ENCODE measurements at regions not wholly inside any gene's neighbourhood (a gene's known extent, or its start where the extent isn't known, plus 50 kb on each side); places are given as distances from the start of the nearest gene placed in this dataset.

DNA sequence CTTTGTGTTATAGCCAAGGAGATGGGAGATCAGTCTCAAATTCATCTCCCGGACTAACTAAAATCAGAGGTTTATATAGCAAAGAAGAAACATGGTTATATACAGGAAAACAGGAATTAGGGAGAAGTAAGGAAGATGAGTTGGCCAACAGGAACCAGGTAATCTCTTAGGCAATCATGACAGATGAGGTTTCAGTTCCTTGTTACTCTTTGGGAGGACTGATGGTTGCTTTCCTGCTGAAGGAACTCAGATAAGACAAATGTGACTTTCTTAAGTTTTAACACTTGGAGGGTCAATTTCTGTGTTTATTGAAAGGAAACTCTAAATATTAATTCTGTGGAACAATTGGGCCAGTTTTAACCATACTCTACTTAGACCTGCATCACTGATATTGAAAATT, 1072.0 kb upstream of the CNTN5 start:
- Histone ChIP-seq H3K4me2 (ENCODE audit: low read length) (no peak overlapping the region), H3K36me3 (replicated peaks; ENCODE audit: low read depth, low read length) (no peaks in the 10 kb centered on the region), H4K20me1 (ENCODE audit: insufficient read depth, low read length) (no peaks in the 10 kb centered on the region), H3K79me2 (ENCODE audit: low read length) (no peaks in the 10 kb centered on the region), H3K9me3 (ENCODE audit: insufficient read depth, low read length) (no peaks in the 10 kb centered on the region), H3K4me1 (ENCODE audit: low read length) (no peaks in the 10 kb centered on the region), H3K27me3 (ENCODE audit: low read depth, low read length) (no peaks in the 10 kb centered on the region), H2AFZ (ENCODE audit: low read depth, low read length) (no peak overlapping the region), H3K9ac (ENCODE audit: low read length) (no peak overlapping the region), H3K4me3 (ENCODE audit: low read length) (no peak overlapping the region), H3K27ac (ENCODE audit: low read length) (no peak overlapping the region)
- TF ChIP-seq EZH2phosphoT487 (IDR thresholded peaks at IDR 0.05; ENCODE audit: low read depth): no peak
- TF ChIP-seq, protein P1, sequence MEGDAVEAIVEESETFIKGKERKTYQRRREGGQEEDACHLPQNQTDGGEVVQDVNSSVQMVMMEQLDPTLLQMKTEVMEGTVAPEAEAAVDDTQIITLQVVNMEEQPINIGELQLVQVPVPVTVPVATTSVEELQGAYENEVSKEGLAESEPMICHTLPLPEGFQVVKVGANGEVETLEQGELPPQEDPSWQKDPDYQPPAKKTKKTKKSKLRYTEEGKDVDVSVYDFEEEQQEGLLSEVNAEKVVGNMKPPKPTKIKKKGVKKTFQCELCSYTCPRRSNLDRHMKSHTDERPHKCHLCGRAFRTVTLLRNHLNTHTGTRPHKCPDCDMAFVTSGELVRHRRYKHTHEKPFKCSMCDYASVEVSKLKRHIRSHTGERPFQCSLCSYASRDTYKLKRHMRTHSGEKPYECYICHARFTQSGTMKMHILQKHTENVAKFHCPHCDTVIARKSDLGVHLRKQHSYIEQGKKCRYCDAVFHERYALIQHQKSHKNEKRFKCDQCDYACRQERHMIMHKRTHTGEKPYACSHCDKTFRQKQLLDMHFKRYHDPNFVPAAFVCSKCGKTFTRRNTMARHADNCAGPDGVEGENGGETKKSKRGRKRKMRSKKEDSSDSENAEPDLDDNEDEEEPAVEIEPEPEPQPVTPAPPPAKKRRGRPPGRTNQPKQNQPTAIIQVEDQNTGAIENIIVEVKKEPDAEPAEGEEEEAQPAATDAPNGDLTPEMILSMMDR (IDR thresholded peaks at IDR 0.05; ENCODE audit: low read depth, low read length): no peak

DNA sequence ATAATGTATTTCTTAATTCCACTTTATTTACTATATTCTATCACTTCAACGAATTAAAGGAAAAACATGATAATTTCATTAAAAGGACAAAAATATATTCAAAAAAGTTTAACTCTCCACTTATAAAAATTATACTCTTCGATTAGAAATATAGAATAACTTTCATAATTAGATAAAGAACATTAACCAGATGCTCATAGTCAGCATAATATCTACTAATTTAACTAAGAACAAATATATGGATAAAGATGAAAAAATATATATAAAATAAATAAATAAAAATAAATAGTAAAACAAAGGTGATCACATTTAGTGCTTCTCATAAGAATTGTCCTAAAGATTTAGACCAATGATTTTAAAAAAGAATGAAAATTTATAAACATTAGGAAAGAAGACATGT, 1065.2 kb upstream of the CNTN5 start:
- Histone ChIP-seq H2AFZ (ENCODE audit: low read depth, low read length) (no peak overlapping the region), H3K9me3 (ENCODE audit: insufficient read depth, low read length) (no peaks in the 10 kb centered on the region), H3K4me3 (ENCODE audit: low read length) (no peak overlapping the region), H3K79me2 (ENCODE audit: low read length) (no peaks in the 10 kb centered on the region), H3K27ac (ENCODE audit: low read length) (no peak overlapping the region), H3K9ac (ENCODE audit: low read length) (no peak overlapping the region), H3K36me3 (replicated peaks; ENCODE audit: low read depth, low read length) (no peaks in the 10 kb centered on the region), H3K27me3 (ENCODE audit: low read depth, low read length) (no peaks in the 10 kb centered on the region), H3K4me1 (ENCODE audit: low read length) (no peaks in the 10 kb centered on the region), H4K20me1 (ENCODE audit: insufficient read depth, low read length) (no peaks in the 10 kb centered on the region), H3K4me2 (ENCODE audit: low read length) (no peak overlapping the region)
- TF ChIP-seq EZH2phosphoT487 (IDR thresholded peaks at IDR 0.05; ENCODE audit: low read depth): no peak
- TF ChIP-seq, protein P1 (IDR thresholded peaks at IDR 0.05; ENCODE audit: low read depth, low read length): no peak

DNA sequence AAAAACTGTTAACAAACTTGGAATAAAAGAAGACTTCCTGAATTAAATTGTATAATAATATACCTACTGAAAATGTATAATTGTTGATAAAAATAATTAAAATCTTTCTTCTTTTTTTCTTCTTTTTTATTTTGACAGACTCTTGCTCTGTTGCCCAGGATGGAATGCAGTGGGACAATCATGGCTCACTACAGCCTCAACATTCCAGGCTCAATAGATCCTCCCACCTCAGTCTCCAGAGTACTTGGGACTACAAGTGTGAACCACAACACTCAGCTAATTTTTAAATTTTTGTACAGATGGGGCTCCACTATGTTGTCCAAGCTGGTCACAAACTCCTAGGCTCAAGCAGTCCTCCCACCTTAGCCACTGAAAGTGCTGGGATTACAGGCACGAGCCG, 1063.8 kb upstream of the CNTN5 start:
- no peaks in the 10 kb centered on the region for H3K36me3 ChIP-seq (replicated peaks; ENCODE audit: low read depth, low read length)
- no peaks in the 10 kb centered on the region for H4K20me1 ChIP-seq (ENCODE audit: insufficient read depth, low read length)
- no peak overlapping the region for H2AFZ ChIP-seq (ENCODE audit: low read depth, low read length)
- TF ChIP-seq EZH2phosphoT487 (IDR thresholded peaks at IDR 0.05; ENCODE audit: low read depth): no peak
- TF ChIP-seq, protein P1 (IDR thresholded peaks at IDR 0.05; ENCODE audit: low read depth, low read length): no peak
- H3K9ac ChIP-seq (ENCODE audit: low read length): no peak overlapping the region
- no peak overlapping the region for H3K4me2 ChIP-seq (ENCODE audit: low read length)
- no peaks in the 10 kb centered on the region for H3K79me2 ChIP-seq (ENCODE audit: low read length)
- no peaks in the 10 kb centered on the region for H3K27me3 ChIP-seq (ENCODE audit: low read depth, low read length)
- H3K4me1 ChIP-seq (ENCODE audit: low read length): no peaks in the 10 kb centered on the region
- H3K9me3 ChIP-seq (ENCODE audit: insufficient read depth, low read length): no peaks in the 10 kb centered on the region
- no peak overlapping the region for H3K4me3 ChIP-seq (ENCODE audit: low read length)
- no peak overlapping the region for H3K27ac ChIP-seq (ENCODE audit: low read length)

DNA sequence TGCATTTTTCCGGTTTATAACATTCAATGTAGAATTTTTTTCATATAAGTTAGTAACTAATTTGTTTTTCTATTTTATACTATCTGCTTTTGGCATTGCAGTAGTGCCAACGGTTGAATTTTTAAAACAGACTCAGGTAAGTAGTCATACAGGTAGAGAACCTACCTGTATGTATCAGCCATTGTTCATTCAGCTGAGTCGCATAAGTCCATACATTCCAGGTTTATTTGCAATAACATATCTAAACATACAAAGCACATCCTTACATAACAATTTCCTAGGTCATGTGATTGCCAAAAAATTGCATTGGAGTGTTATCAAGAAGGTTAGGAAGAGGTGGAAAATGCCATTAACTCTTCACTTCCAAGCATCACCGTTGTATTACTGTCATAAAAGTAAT, 1059.3 kb upstream of the CNTN5 start:
- TF ChIP-seq, protein P1 (IDR thresholded peaks at IDR 0.05; ENCODE audit: low read depth, low read length): no peak
- TF ChIP-seq EZH2phosphoT487 (IDR thresholded peaks at IDR 0.05; ENCODE audit: low read depth): no peak
- H3K4me3 ChIP-seq (ENCODE audit: low read length): no peak overlapping the region
- H2AFZ ChIP-seq (ENCODE audit: low read depth, low read length): no peak overlapping the region
- H3K9ac ChIP-seq (ENCODE audit: low read length): no peak overlapping the region
- no peaks in the 10 kb centered on the region for H3K79me2 ChIP-seq (ENCODE audit: low read length)
- H4K20me1 ChIP-seq (ENCODE audit: insufficient read depth, low read length): no peaks in the 10 kb centered on the region
- H3K9me3 ChIP-seq (ENCODE audit: insufficient read depth, low read length): no peaks in the 10 kb centered on the region
- H3K27me3 ChIP-seq (ENCODE audit: low read depth, low read length): no peaks in the 10 kb centered on the region
- H3K4me2 ChIP-seq (ENCODE audit: low read length): no peak overlapping the region
- no peaks in the 10 kb centered on the region for H3K4me1 ChIP-seq (ENCODE audit: low read length)
- H3K27ac ChIP-seq (ENCODE audit: low read length): no peak overlapping the region
- H3K36me3 ChIP-seq (replicated peaks; ENCODE audit: low read depth, low read length): no peaks in the 10 kb centered on the region

All from OCI-LY3 (cell line).